ENCODE measurements at regions not wholly inside any gene's neighbourhood (a gene's known extent, or its start where the extent isn't known, plus 50 kb on each side); places are given as distances from the start of the nearest gene placed in this dataset.

DNA sequence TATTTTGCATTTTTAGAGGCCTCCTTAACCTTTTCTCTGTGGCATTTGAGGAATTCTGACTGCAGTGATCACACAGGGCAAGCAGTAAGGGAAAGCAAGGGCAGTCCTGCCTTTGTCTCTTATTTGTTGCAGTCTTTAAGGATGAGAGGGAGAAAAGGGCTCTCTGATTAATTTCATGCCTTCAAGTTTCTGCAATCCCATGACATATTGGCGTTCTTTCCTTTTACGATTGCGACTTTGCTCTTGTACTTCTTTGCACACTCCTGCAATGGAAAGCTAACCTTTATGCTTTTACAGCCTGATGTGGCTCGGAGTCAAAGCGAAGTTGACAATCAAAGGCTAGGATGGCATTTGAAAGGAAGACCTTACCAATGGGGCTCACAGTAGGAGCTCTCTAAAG lies 698.4 kb downstream of the DNAH5 start:
- DNase-seq (ENCODE audit: low read depth) = no peak
- H3K4me3 ChIP-seq (ENCODE audit: low read depth, low read length) = no peak overlapping the region
- TF ChIP-seq, protein P1, sequence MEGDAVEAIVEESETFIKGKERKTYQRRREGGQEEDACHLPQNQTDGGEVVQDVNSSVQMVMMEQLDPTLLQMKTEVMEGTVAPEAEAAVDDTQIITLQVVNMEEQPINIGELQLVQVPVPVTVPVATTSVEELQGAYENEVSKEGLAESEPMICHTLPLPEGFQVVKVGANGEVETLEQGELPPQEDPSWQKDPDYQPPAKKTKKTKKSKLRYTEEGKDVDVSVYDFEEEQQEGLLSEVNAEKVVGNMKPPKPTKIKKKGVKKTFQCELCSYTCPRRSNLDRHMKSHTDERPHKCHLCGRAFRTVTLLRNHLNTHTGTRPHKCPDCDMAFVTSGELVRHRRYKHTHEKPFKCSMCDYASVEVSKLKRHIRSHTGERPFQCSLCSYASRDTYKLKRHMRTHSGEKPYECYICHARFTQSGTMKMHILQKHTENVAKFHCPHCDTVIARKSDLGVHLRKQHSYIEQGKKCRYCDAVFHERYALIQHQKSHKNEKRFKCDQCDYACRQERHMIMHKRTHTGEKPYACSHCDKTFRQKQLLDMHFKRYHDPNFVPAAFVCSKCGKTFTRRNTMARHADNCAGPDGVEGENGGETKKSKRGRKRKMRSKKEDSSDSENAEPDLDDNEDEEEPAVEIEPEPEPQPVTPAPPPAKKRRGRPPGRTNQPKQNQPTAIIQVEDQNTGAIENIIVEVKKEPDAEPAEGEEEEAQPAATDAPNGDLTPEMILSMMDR (conservative IDR thresholded peaks at IDR 0.05; ENCODE audit: low read depth, low read length) = no peak

DNA sequence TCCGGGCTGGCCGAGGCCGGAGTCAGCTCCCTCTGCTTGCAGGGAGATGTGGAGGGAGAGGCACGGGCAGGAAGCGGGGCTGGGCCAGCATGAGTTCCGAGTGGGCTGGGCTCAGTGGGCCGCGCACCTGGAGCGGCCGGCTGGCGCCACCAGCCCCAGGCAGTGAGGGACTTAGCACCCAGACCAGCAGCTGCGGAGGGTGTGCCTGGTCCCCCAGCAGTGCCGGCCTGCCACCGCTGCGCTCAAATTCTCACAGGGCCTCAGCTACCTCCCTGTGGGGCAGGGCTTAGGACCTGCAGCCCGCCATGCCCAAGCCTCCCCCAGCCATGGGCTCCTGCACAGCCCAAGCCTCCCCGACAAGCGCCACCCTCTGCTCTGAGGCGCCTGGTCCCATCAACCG lies 700.3 kb downstream of the DNAH5 start:
- no peak for DNase-seq (ENCODE audit: low read depth)

DNA sequence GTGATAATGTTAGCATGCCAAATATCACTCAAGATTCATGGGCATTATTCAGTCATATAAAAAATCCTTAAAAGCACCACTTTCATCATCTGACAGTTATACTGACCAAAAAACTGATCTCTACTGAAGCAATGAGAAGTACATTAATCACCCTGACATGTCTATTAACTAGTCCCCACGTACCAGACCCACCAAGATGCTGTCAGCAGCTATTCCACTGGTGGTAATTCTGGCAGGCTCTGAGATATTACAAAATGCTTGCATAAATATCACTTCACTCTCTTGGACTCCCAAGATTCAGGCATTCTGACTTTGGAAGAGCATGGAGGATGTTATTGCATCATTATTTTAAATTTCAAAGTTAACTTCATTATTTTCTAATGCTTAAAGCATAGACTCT lies 717.0 kb downstream of the DNAH5 start:
- no peak for DNase-seq (ENCODE audit: low read depth)
- TF ChIP-seq, protein P1 (conservative IDR thresholded peaks at IDR 0.05; ENCODE audit: low read depth, low read length) = no peak
- H3K4me3 ChIP-seq (ENCODE audit: low read depth, low read length) = no peak overlapping the region

More for the DNA sequence above, 700.3 kb downstream of the DNAH5 start:
- TF ChIP-seq, protein P1 (conservative IDR thresholded peaks at IDR 0.05; ENCODE audit: low read depth, low read length) = no peak
- no peak overlapping the region for H3K4me3 ChIP-seq (ENCODE audit: low read depth, low read length)

DNA sequence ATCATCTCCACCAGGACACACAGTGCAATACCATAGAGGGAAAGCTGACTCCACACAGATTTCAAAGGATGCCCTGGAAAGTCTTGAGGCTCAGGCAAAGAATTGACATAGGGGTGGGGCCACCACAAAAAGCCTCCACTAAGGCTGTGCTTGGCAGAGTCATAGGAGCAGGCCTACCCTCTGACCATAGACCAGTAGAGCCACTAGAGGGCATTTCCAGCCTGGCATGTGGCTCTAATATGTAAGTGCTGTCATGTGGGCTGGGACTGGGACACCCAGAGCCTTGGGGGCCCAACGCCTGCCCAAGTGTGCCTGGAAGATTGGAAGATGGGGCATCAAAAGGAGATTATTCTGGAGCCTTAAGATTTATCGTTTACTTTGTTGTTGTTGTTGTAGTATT lies 726.0 kb downstream of the DNAH5 start:
- TF ChIP-seq, protein P1 (conservative IDR thresholded peaks at IDR 0.05; ENCODE audit: low read depth, low read length) = no peak
- DNase-seq (ENCODE audit: low read depth) = no peak
- no peak overlapping the region for H3K4me3 ChIP-seq (ENCODE audit: low read depth, low read length)

DNA sequence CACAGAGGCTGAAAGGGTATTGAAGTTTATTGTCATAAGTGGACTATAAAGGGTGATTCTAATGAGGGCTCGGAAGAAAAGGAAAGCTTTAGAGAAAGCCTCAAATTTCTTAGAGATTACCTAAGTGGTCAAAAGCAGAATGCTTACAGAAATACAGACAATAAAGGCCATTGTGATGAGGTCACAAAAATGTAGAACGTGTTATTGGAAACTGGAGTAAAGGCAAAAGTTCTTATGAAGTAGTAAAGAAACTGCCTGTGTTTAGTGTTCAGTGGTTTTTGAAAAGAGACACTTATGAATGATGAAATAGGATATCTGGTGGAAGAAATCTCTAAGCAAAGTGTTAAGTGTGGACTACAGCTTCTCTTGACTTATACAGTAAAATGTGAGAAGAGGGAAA lies 726.9 kb downstream of the DNAH5 start:
- TF ChIP-seq, protein P1 (conservative IDR thresholded peaks at IDR 0.05; ENCODE audit: low read depth, low read length) = no peak
- peak; percentile 3 for DNase-seq (ENCODE audit: low read depth)
- H3K4me3 ChIP-seq (ENCODE audit: low read depth, low read length) = no peak overlapping the region

DNA sequence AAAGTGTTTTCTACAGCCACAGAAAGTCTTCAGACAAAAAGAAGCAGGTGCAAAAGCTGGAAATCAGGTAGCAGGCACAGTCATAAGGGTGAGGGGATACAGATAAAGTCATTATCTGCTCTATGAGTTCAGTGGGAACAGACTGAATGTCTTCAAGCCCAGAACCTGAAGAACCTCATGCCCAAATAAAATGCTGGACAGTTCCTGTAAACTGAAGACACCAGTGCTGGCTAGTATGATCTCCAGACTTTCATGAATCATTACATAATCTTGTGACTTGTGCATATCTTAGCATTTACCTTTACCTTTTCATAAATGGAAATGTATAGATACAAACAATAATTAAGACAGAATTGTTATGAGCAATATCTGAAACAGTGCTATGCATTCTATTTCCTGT lies 728.7 kb downstream of the DNAH5 start:
- no peak overlapping the region for H3K4me3 ChIP-seq (ENCODE audit: low read depth, low read length)
- no peak for DNase-seq (ENCODE audit: low read depth)
- TF ChIP-seq, protein P1 (conservative IDR thresholded peaks at IDR 0.05; ENCODE audit: low read depth, low read length) = no peak

DNA sequence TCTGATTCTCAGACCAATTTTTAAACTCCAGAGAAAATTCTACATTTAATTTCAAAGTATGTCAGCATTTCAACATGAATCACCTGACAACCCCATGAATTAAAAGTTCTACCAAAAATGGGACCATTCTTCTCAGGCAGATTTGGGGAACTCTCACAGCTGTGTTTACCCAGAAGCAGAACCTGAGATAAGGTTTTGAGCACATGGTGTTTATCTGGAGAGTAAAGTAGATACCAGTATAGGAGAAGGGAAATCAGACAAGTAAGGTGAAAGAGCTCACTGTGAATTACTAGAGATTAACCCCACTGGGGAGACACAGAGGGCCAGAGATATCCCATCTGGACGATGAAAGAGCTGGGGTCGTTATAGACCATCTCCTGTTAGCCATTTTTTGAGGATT lies 729.1 kb downstream of the DNAH5 start:
- no peak for DNase-seq (ENCODE audit: low read depth)
- TF ChIP-seq, protein P1 (conservative IDR thresholded peaks at IDR 0.05; ENCODE audit: low read depth, low read length) = no peak
- H3K4me3 ChIP-seq (ENCODE audit: low read depth, low read length) = no peak overlapping the region
